Right atrium auricular region (tissue), 2 donors: ENCODE measurements at regions not wholly inside any gene's neighbourhood (a gene's known extent, or its start where the extent isn't known, plus 50 kb on each side); places are given as distances from the start of the nearest gene placed in this dataset.

ENCODE experiments used
- DNase-seq: peaks from one replicate; pipeline ENCODE4 v3.0.0-alpha.2; 2019; ENCODE audit warnings: low spot score
- H3K27ac ChIP-seq, 2 donors: fragments of 200-600 bp; sonication (generic); 1 replicate in 1 of 2; 2 replicates in 1 of 2; pipeline ENCODE4 v1.5.1; 2016 to 2019
- H3K27me3 ChIP-seq, 2 donors: fragments of 200-600 bp; sonication (generic); one replicate each; pipeline versions ENCODE4 v1.5.1 to v1.6.0; 2017 to 2019
- H3K36me3 ChIP-seq: fragments of 200-600 bp; sonication (generic); one replicate; pipeline ENCODE4 v1.5.1; 2016
- H3K4me1 ChIP-seq, 2 donors: fragments of 200-600 bp; sonication (generic); one replicate each; pipeline versions ENCODE4 v1.5.1 to v1.6.0; 2017 to 2019
- H3K4me3 ChIP-seq, 2 donors: fragments of 200-600 bp; sonication (generic); 1 replicate in 1 of 2; 2 replicates in 1 of 2; pipeline ENCODE4 v1.5.1; 2017 to 2019; ENCODE audit warnings: mild to moderate bottlenecking in 1 of 2, moderate library complexity in 1 of 2
- H3K9me3 ChIP-seq, 2 donors: fragments of 200-600 bp; sonication (generic); one replicate each; pipeline ENCODE4 v1.5.1; 2019
- CTCF ChIP-seq, 2 donors: fragments of 200-600 bp; sonication (generic); IDR thresholded peaks; one replicate each; pipeline ENCODE4 v1.5.1; 2019; ENCODE audit warnings: antibody characterized with exemption in 2 of 2

GRCh38 chr18:14958701-14959100 lies 210.7 kb downstream of the ANKRD30B start:
- no peaks in the 10 kb centered on the region for H3K4me1 ChIP-seq
- no peak for TF ChIP-seq CTCF (IDR thresholded peaks at IDR 0.05)

GRCh38 chr18:14959550-14959949 lies 211.6 kb downstream of the ANKRD30B start:
- H3K27ac ChIP-seq = no peak overlapping the region
- no peak for TF ChIP-seq CTCF (IDR thresholded peaks at IDR 0.05)
- DNase-seq = peak; percentile 13
- H3K4me1 ChIP-seq = no peaks in the 10 kb centered on the region
- H3K9me3 ChIP-seq = peaks cover under 1 to 14% of the 10 kb centered on the region in 2 donors
- no peak overlapping the region for H3K4me3 ChIP-seq
- H3K27me3 ChIP-seq = no peaks in the 10 kb centered on the region
- H3K36me3 ChIP-seq = no peaks in the 10 kb centered on the region

More at GRCh38 chr18:14958701-14959100, 210.7 kb downstream of the ANKRD30B start:
- Histone ChIP-seq H3K4me3 (no peak overlapping the region), H3K27ac (no peak overlapping the region), H3K36me3 (no peaks in the 10 kb centered on the region), H3K27me3 (no peaks in the 10 kb centered on the region), H3K9me3 (peaks cover 3 to 16% of the 10 kb centered on the region in 2 donors)
- DNase-seq = no peak

GRCh38 chr18:14961991-14962390 lies 214.0 kb downstream of the ANKRD30B start:
- H3K36me3 ChIP-seq = no peaks in the 10 kb centered on the region

GRCh38 chr18:14962626-14963025 lies 214.7 kb downstream of the ANKRD30B start:
- TF ChIP-seq CTCF (IDR thresholded peaks at IDR 0.05) = no peak
- Histone ChIP-seq H3K36me3 (no peaks in the 10 kb centered on the region), H3K4me3 (no peak overlapping the region), H3K4me1 (no peaks in the 10 kb centered on the region), H3K9me3 (no peaks in the 10 kb centered on the region), H3K27ac (no peak overlapping the region), H3K27me3 (no peaks in the 10 kb centered on the region)
- DNase-seq = peak; percentile 50

More at GRCh38 chr18:14961991-14962390, 214.0 kb downstream of the ANKRD30B start:
- Histone ChIP-seq H3K4me1 (no peaks in the 10 kb centered on the region), H3K27ac (no peak overlapping the region), H3K4me3 (no peak overlapping the region), H3K27me3 (no peaks in the 10 kb centered on the region), H3K9me3 (no peaks in the 10 kb centered on the region)
- no peak for TF ChIP-seq CTCF (IDR thresholded peaks at IDR 0.05)
- DNase-seq = no peak

- H3K27ac ChIP-seq = no peak overlapping the region
- no peaks in the 10 kb centered on the region for H3K27me3 ChIP-seq
- DNase-seq = peak; percentile 30
- no peaks in the 10 kb centered on the region for H3K36me3 ChIP-seq
- H3K9me3 ChIP-seq = no peaks in the 10 kb centered on the region
- no peaks in the 10 kb centered on the region for H3K4me1 ChIP-seq
- H3K4me3 ChIP-seq = no peak overlapping the region
- TF ChIP-seq CTCF (IDR thresholded peaks at IDR 0.05) = no peak
These were observed 215.3 kb downstream of the ANKRD30B start for GRCh38 chr18:14963246-14963645.

GRCh38 chr18:14964002-14964401 lies 216.0 kb downstream of the ANKRD30B start:
- no peak for TF ChIP-seq CTCF (IDR thresholded peaks at IDR 0.05)
- no peak overlapping the region for H3K4me3 ChIP-seq
- H3K4me1 ChIP-seq = no peaks in the 10 kb centered on the region
- H3K36me3 ChIP-seq = no peaks in the 10 kb centered on the region
- no peak overlapping the region for H3K27ac ChIP-seq
- H3K9me3 ChIP-seq = no peaks in the 10 kb centered on the region
- H3K27me3 ChIP-seq = no peaks in the 10 kb centered on the region
- peak; percentile 9 for DNase-seq
